Left lung (tissue), 4 donors: ENCODE measurements at regions not wholly inside any gene's neighbourhood (a gene's known extent, or its start where the extent isn't known, plus 50 kb on each side); places are given as distances from the start of the nearest gene placed in this dataset.
"Not testable (repeated sequence)": the region's sequence is repeated elsewhere in the genome, so short reads cannot be mapped to it uniquely, and the experiment has no call there.

ENCODE experiments used
- ATAC-seq: fragments of 200-7000 bp; cut with Tn5 transposase; one replicate; pipeline ENCODE4 v1.9.1; 2020; ENCODE audit warnings: moderate library complexity
- DNase-seq, 4 donors: peaks; one replicate each; pipeline ENCODE4 v3.0.0-alpha.2; 2013 to 2020
- H3K27ac ChIP-seq, 2 donors: fragments of 200-600 bp; sonication (generic) in 1 of 2; one replicate each; pipeline versions ENCODE4 v1.5.0 to v1.8.0; 2020 to 2021
- H3K27me3 ChIP-seq, 2 donors: fragments of 200-600 bp; sonication (generic) in 1 of 2; one replicate each; pipeline versions ENCODE4 v1.5.0 to v1.8.0; 2020 to 2021
- H3K36me3 ChIP-seq, 2 donors: fragments of 200-600 bp; sonication (generic) in 1 of 2; one replicate each; pipeline versions ENCODE4 v1.5.0 to v1.8.0; 2020 to 2021
- H3K4me1 ChIP-seq, 2 donors: fragments of 200-600 bp; one replicate each; pipeline ENCODE4 v1.8.0; 2021
- H3K4me3 ChIP-seq, 2 donors: fragments of 200-600 bp; sonication (generic) in 1 of 2; one replicate each; pipeline versions ENCODE4 v1.5.0 to v1.8.0; 2020 to 2021; ENCODE audit warnings: mild to moderate bottlenecking in 1 of 2
- H3K9me3 ChIP-seq, 2 donors: fragments of 200-600 bp; sonication (generic) in 1 of 2; one replicate each; pipeline versions ENCODE4 v1.5.0 to v1.8.0; 2020 to 2021
- CTCF ChIP-seq, 2 donors: fragments of 200-600 bp; sonication (generic) in 1 of 2; IDR thresholded peaks; one replicate each; pipeline versions ENCODE4 v1.5.0 to v1.8.0; 2021; ENCODE audit warnings: antibody characterized with exemption in 2 of 2
- intact Hi-C, 2 donors: fragments of 100-400 bp; cut with DNase I; formaldehyde crosslinking; loops; one replicate each; pipeline versions ENCODE4 v1.11.2 to v1.14.2; 2022
- donor health status: DM: no; HTN: yes; CAD: no.
- donor health status: DM: no; HTN: no; CAD: no.

- Histone ChIP-seq H3K27ac (no peak overlapping the region), H3K4me1 (no peaks in the 10 kb centered on the region), H3K36me3 (no peaks in the 10 kb centered on the region), H3K9me3 (peaks cover 0 to 5% of the 10 kb centered on the region in 2 donors), H3K4me3 (no peak overlapping the region), H3K27me3 (peaks cover 0 to 6% of the 10 kb centered on the region in 2 donors)
- no peak for TF ChIP-seq CTCF (IDR thresholded peaks at IDR 0.05)
- no peak for ATAC-seq
- peak in 1 of 4 donors; percentile 68 for DNase-seq
- intact Hi-C loops = no loop called here
Measured at GRCh38 chr7:82506702-82507101, 63.1 kb upstream of the CACNA2D1 start.

- intact Hi-C loops = no loop called here
- Histone ChIP-seq H3K36me3 (no peaks in the 10 kb centered on the region), H3K4me1 (no peaks in the 10 kb centered on the region), H3K4me3 (no peak overlapping the region), H3K27me3 (peaks cover 0 to 6% of the 10 kb centered on the region in 2 donors), H3K9me3 (peaks cover 0 to 5% of the 10 kb centered on the region in 2 donors), H3K27ac (no peak overlapping the region)
- ATAC-seq (no peak), DNase-seq (no peak)
- no peak for TF ChIP-seq CTCF (IDR thresholded peaks at IDR 0.05)
Measured at GRCh38 chr7:82506208-82506607, 62.6 kb upstream of the CACNA2D1 start.

- Histone ChIP-seq H3K27me3 (no peaks in the 10 kb centered on the region), H3K4me1 (no peaks in the 10 kb centered on the region), H3K27ac (no peak overlapping the region), H3K9me3 (peaks cover 0 to 18% of the 10 kb centered on the region in 2 donors), H3K4me3 (no peak overlapping the region), H3K36me3 (no peaks in the 10 kb centered on the region)
- no peak for DNase-seq
- TF ChIP-seq CTCF (IDR thresholded peaks at IDR 0.05) = no peak
- no peak for ATAC-seq
- intact Hi-C loops = no loop called here
Measured at GRCh38 chr7:82501346-82501745, 57.8 kb upstream of the CACNA2D1 start.

GRCh38 chr7:82499546-82499945 is 56.0 kb upstream of the CACNA2D1 start:
- H3K27ac ChIP-seq, H3K4me3 ChIP-seq, H3K4me1 ChIP-seq, H3K27me3 ChIP-seq, intact Hi-C loops, ATAC-seq, H3K36me3 ChIP-seq: not testable (repeated sequence)
- H3K9me3 ChIP-seq = peaks cover 0 to 17% of the 10 kb centered on the region in 2 donors
- peak in 1 of 4 donors; percentile 54 for DNase-seq

- Histone ChIP-seq H3K27me3 (no peaks in the 10 kb centered on the region), H3K27ac (no peak overlapping the region), H3K4me3 (no peak overlapping the region), H3K9me3 (peaks cover 0 to under 1% of the 10 kb centered on the region in 2 donors), H3K4me1 (no peaks in the 10 kb centered on the region), H3K36me3 (no peaks in the 10 kb centered on the region)
- no peak for TF ChIP-seq CTCF (IDR thresholded peaks at IDR 0.05)
- DNase-seq (no peak), ATAC-seq (no peak)
- intact Hi-C loops = no loop called here
Measured at GRCh38 chr7:82494420-82494819, 50.8 kb upstream of the CACNA2D1 start.
